SU-DHL-6 (cell line): ENCODE measurements at regions not wholly inside any gene's neighbourhood (a gene's known extent, or its start where the extent isn't known, plus 50 kb on each side); places are given as distances from the start of the nearest gene placed in this dataset.
"Not testable (repeated sequence)": the region's sequence is repeated elsewhere in the genome, so short reads cannot be mapped to it uniquely, and the experiment has no call there.

Experiments
- H2AFZ ChIP-seq: fragments of 200-600 bp; sonication (generic); 2 replicates; pipeline ENCODE4 v1.6.1; 2014; ENCODE audit warnings: low read depth, mild to moderate bottlenecking, moderate library complexity, mixed read lengths, antibody characterized with exemption, low read length; ENCODE audit not compliant: severe bottlenecking
- H3F3A ChIP-seq: fragments of 200-600 bp; shearing (Covaris generic); 2 replicates; pipeline ENCODE4 v1.6.0; 2016; ENCODE audit warnings: antibody characterized with exemption, mild to moderate bottlenecking; ENCODE audit not compliant: insufficient read depth
- H3K27ac ChIP-seq: fragments of 200-600 bp; sonication (generic); 2 replicates; pipeline ENCODE4 v1.5.1; 2016; ENCODE audit warnings: low read depth, mild to moderate bottlenecking, low read length, moderate library complexity, mixed read lengths
- H3K27me3 ChIP-seq: fragments of 200-600 bp; sonication (generic), shearing (Covaris generic); 2 replicates; pipeline ENCODE4 v1.6.0; 2014; ENCODE audit warnings: mild to moderate bottlenecking, low read length
- H3K36me3 ChIP-seq: fragments of 200-600 bp; sonication (generic); 2 replicates; pipeline ENCODE4 v1.6.1; 2014; ENCODE audit warnings: mild to moderate bottlenecking, low read length, mixed read lengths
- H3K4me2 ChIP-seq: fragments of 300-600, 200-600 bp; shearing (Covaris generic), sonication (generic); 2 replicates; pipeline ENCODE4 v1.6.0; 2014; ENCODE audit warnings: low read length, low read depth, mild to moderate bottlenecking; ENCODE audit not compliant: poor library complexity, severe bottlenecking
- H3K4me3 ChIP-seq: fragments of 200-600 bp; sonication (generic); 2 replicates; pipeline ENCODE4 v1.5.1; 2014; ENCODE audit warnings: antibody characterized with exemption, low read length, mild to moderate bottlenecking, mixed read lengths; ENCODE audit not compliant: insufficient read depth, poor library complexity, severe bottlenecking
- H3K79me2 ChIP-seq: fragments of 200-600 bp; sonication (generic); 2 replicates; pipeline ENCODE4 v1.6.1; 2014; ENCODE audit warnings: mild to moderate bottlenecking, low read length, moderate library complexity; ENCODE audit not compliant: insufficient read depth
- H3K9ac ChIP-seq: fragments of 200-600 bp; sonication (generic); 2 replicates; pipeline ENCODE4 v1.7.0; 2014; ENCODE audit warnings: mild to moderate bottlenecking, low read length
- H3K9me2 ChIP-seq: fragments of 200-600 bp; sonication (generic); replicated peaks from 2 replicates; pipeline ENCODE4 v1.6.1; 2014; ENCODE audit warnings: low read length; ENCODE audit not compliant: insufficient read depth
- H3K9me3 ChIP-seq: fragments of 200-600 bp; sonication (generic); 2 replicates; pipeline ENCODE4 v1.6.1; 2014; ENCODE audit warnings: low read length, mixed read lengths; ENCODE audit not compliant: insufficient read depth
- H4K20me1 ChIP-seq: fragments of 200-600 bp; sonication (generic); 2 replicates; pipeline ENCODE4 v1.6.1; 2014; ENCODE audit warnings: low read depth, mild to moderate bottlenecking, antibody characterized with exemption, low read length, moderate library complexity, mixed read lengths
- CTCF ChIP-seq: fragments of 200-600 bp; sonication (generic); IDR thresholded peaks from one replicate; pipeline ENCODE4 v1.5.1; 2017; ENCODE audit warnings: antibody characterized with exemption, mild to moderate bottlenecking, low read length, moderate library complexity; ENCODE audit not compliant: insufficient read depth, poor library complexity, severe bottlenecking
- EZH2phosphoT487 ChIP-seq: fragments of 200-600 bp; sonication (generic), shearing (Covaris generic); conservative IDR thresholded peaks from 2 replicates; pipeline ENCODE4 v1.6.1; 2018; ENCODE audit warnings: mild to moderate bottlenecking, antibody characterized with exemption, low read length, moderate library complexity, mixed read lengths

- Histone ChIP-seq H3K27me3 (no peaks in the 10 kb centered on the region), H2AFZ (no peak overlapping the region), H3K36me3 (no peaks in the 10 kb centered on the region), H3K4me2 (no peak overlapping the region), H3F3A (no peaks in the 10 kb centered on the region), H3K9me2 (no peaks in the 10 kb centered on the region), H3K27ac (no peak overlapping the region), H3K4me3 (no peak overlapping the region), H3K9me3 (no peaks in the 10 kb centered on the region), H4K20me1 (no peaks in the 10 kb centered on the region), H3K79me2 (no peaks in the 10 kb centered on the region), H3K9ac (no peak overlapping the region)
- TF ChIP-seq EZH2phosphoT487, result no peak
- no peak for TF ChIP-seq CTCF
Measured at GRCh38 chr15:19974998-19975397, 566.6 kb downstream of the GOLGA6L6 start.

DNA sequence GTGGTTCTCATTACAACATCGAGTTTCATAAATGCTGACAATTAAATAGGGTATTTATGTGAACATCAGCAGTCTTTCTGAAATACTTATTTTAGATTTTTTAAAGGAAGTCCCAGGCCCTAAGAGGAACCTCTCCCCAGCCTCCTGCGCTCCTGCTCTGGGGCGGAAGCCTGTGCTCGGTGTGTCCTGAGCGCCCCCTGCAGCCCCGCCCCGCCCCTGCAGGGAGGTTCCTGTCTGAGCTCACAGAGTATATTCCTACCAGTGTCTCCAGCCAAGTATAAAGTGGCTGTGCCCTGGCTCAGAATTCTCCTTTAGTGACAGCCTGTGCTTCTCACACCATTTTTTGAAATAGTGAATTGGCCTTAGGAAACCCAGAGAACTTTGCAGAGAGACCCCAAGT is 567.9 kb downstream of the GOLGA6L6 start:
- no peaks in the 10 kb centered on the region for H4K20me1 ChIP-seq
- no peaks in the 10 kb centered on the region for H3K27me3 ChIP-seq
- no peak overlapping the region for H3K27ac ChIP-seq
- H3K4me3 ChIP-seq, result no peak overlapping the region
- H3K4me2 ChIP-seq, result no peak overlapping the region
- no peak overlapping the region for H2AFZ ChIP-seq
- H3K9ac ChIP-seq, result no peak overlapping the region
- no peak for TF ChIP-seq EZH2phosphoT487
- peak; percentile 94 for TF ChIP-seq CTCF
- H3K9me3 ChIP-seq, result no peaks in the 10 kb centered on the region
- no peaks in the 10 kb centered on the region for H3F3A ChIP-seq
- no peaks in the 10 kb centered on the region for H3K9me2 ChIP-seq
- no peaks in the 10 kb centered on the region for H3K36me3 ChIP-seq
- H3K79me2 ChIP-seq, result no peaks in the 10 kb centered on the region

DNA sequence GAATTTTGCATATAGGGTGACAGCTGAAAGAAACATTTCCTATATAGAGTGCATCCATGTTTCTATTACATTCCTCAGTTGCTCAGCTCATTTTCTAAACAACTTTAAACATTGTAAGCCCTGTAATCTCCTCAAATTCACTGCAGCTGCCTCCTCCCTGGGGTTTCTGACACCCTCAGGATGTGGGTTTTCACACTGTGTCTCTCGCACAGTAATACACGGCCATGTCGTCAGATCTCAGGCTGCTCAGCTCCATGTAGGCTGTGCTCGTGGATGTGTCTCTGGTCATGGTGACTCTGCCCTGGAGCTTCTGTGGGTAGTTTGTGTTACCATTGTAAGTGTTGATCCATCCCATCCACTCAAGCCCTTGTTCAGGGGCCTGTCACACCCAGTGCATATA is 569.0 kb downstream of the GOLGA6L6 start:
- not testable (repeated sequence) for H3K27ac ChIP-seq, H3K4me3 ChIP-seq, H4K20me1 ChIP-seq, H3K36me3 ChIP-seq, H3K9me3 ChIP-seq, H3K9ac ChIP-seq, H3K9me2 ChIP-seq, H3K79me2 ChIP-seq, H3K27me3 ChIP-seq, H3K4me2 ChIP-seq, H3F3A ChIP-seq, H2AFZ ChIP-seq

- not testable (repeated sequence) for H3K9me2 ChIP-seq, H3K27me3 ChIP-seq, H3F3A ChIP-seq, H3K79me2 ChIP-seq, H3K4me2 ChIP-seq, H3K27ac ChIP-seq, H2AFZ ChIP-seq, H3K36me3 ChIP-seq, H3K9me3 ChIP-seq, H3K4me3 ChIP-seq, H3K9ac ChIP-seq, H4K20me1 ChIP-seq
Measured at GRCh38 chr15:19965574-19965973, 576.0 kb downstream of the GOLGA6L6 start.

DNA sequence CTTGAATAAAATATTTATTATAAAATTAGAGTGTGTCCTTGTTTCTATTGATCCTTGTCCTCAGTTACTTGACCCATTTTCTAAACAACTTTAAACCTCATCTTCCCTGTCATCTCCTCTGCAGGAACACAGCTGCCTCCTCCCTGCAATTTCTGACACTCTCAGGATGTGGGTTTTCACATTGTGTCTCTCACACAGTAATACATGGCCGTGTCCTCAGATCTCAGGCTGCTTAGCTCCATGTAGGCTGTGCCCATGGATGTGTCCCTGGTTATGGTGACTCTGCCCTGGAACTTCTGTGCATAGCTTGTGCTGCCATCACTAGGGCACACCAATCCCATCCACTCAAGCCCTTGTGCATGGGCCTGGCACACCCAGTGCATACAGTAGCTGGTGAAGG is 577.1 kb downstream of the GOLGA6L6 start:
- not testable (repeated sequence) for H3K4me3 ChIP-seq, H3K9me3 ChIP-seq, H3K36me3 ChIP-seq, H2AFZ ChIP-seq, H3F3A ChIP-seq, H3K9me2 ChIP-seq, H3K9ac ChIP-seq, H3K27ac ChIP-seq, H3K4me2 ChIP-seq, H3K79me2 ChIP-seq, H3K27me3 ChIP-seq, H4K20me1 ChIP-seq
